HEK293 (cell line): ENCODE measurements at regions not wholly inside any gene's neighbourhood (a gene's known extent, or its start where the extent isn't known, plus 50 kb on each side); places are given as distances from the start of the nearest gene placed in this dataset.

Experiments used
- CTCF ChIA-PET: fragments of 350-600 bp; formaldehyde crosslinking; extraction: SDS; loops from one replicate; lab custom pipeline; 2021; ENCODE audit warnings: antibody characterized with exemption; lab: Yijun Ruan, JAX
- POLR2A ChIA-PET: fragments of 300-600 bp; formaldehyde crosslinking; extraction: SDS; loops from one replicate; lab custom pipeline; 2020; ENCODE audit warnings: antibody characterized with exemption, inconsistent platforms; lab: Yijun Ruan, JAX
- H3K27ac ChIP-seq: fragments of 200-500 bp; sonication (Bioruptor generic); 2 replicates; pipeline ENCODE4 v1.5.1; 2014; ENCODE audit warnings: low read depth, low read length, control low read depth, inconsistent platforms; ENCODE audit errors: extremely low read depth
- H3K36me3 ChIP-seq, 2 experiments: fragments of 200-500 bp in 1 of 2; sonication (Bioruptor generic) in 1 of 2; 1 replicate in 1 of 2; 2 replicates in 1 of 2; pipeline ENCODE4 v1.5.1; 2014 to 2017; ENCODE audit warnings: inconsistent platforms in 2 of 2, low read length in 2 of 2; ENCODE audit not compliant: control insufficient read depth in 2 of 2, insufficient read depth in 1 of 2
- H3K4me1 ChIP-seq: fragments of 200-500 bp; sonication (Bioruptor generic); 2 replicates; pipeline ENCODE4 v1.5.1; 2014; ENCODE audit warnings: mild to moderate bottlenecking, low read length, inconsistent platforms; ENCODE audit not compliant: control insufficient read depth, insufficient read depth
- H3K4me3 ChIP-seq: 2 replicates; pipeline ENCODE4 v1.5.1; 2011; ENCODE audit warnings: low read depth, mild to moderate bottlenecking, control low read depth, low read length, moderate library complexity
- H3K9me3 ChIP-seq: fragments of 200-500 bp; sonication (Bioruptor generic); 2 replicates; pipeline ENCODE4 v1.5.1; 2014; ENCODE audit warnings: low read depth, low read length, inconsistent platforms; ENCODE audit not compliant: control insufficient read depth, insufficient read depth
- FEZF1 ChIP-seq: fragments of 450-650 bp; formaldehyde crosslinking; IDR thresholded peaks from 2 replicates; pipeline ENCODE4 v1.5.1; 2016; ENCODE audit warnings: missing biosample characterization, missing genetic modification characterization
- GFI1B ChIP-seq: fragments of 450-650 bp; formaldehyde crosslinking; IDR thresholded peaks from 2 replicates; pipeline ENCODE4 v1.5.1; 2016; ENCODE audit warnings: missing biosample characterization, missing genetic modification characterization
- GLI2 ChIP-seq: fragments of 450-650 bp; formaldehyde crosslinking; IDR thresholded peaks from 2 replicates; pipeline ENCODE4; 2017; ENCODE audit warnings: missing biosample characterization, missing genetic modification characterization, low read depth, borderline replicate concordance
- IKZF3 ChIP-seq: fragments of 450-650 bp; IDR thresholded peaks from 2 replicates; pipeline ENCODE4 v1.5.0; 2018; ENCODE audit warnings: missing biosample characterization, mild to moderate bottlenecking, missing genetic modification characterization, moderate library complexity
- KLF10 ChIP-seq: fragments of 450-650 bp; IDR thresholded peaks from 2 replicates; pipeline ENCODE4 v1.5.1; 2018; ENCODE audit warnings: missing biosample characterization, mild to moderate bottlenecking, missing genetic modification characterization
- KLF7 ChIP-seq: fragments of 450-650 bp; formaldehyde crosslinking; IDR thresholded peaks from 2 replicates; pipeline ENCODE4 v1.5.1; 2016; ENCODE audit warnings: missing biosample characterization, missing genetic modification characterization, borderline replicate concordance
- MZF1 ChIP-seq: fragments of 450-650 bp; formaldehyde crosslinking; IDR thresholded peaks from 2 replicates; pipeline ENCODE4 v1.5.1; 2017; ENCODE audit warnings: missing biosample characterization, missing genetic modification characterization, borderline replicate concordance
- SCRT2 ChIP-seq: fragments of 450-650 bp; formaldehyde crosslinking; IDR thresholded peaks from 2 replicates; pipeline ENCODE4 v1.5.1; 2016; ENCODE audit warnings: missing biosample characterization, missing genetic modification characterization
- YY2 ChIP-seq: fragments of 450-650 bp; formaldehyde crosslinking; IDR thresholded peaks from 2 replicates; pipeline ENCODE4 v1.5.1; 2016; ENCODE audit warnings: missing biosample characterization, missing genetic modification characterization
- ZBTB21 ChIP-seq: fragments of 450-650 bp; formaldehyde crosslinking; IDR thresholded peaks from 2 replicates; pipeline ENCODE4 v1.5.1; 2017; ENCODE audit warnings: missing biosample characterization, missing genetic modification characterization
- ZBTB7A ChIP-seq: fragments of 450-650 bp; formaldehyde crosslinking; IDR thresholded peaks from 2 replicates; pipeline ENCODE4 v1.5.1; 2016; ENCODE audit warnings: low read depth, missing biosample characterization, missing genetic modification characterization
- ZNF138 ChIP-seq: fragments of 450-650 bp; formaldehyde crosslinking; IDR thresholded peaks from 2 replicates; pipeline ENCODE4 v1.5.1; 2016; ENCODE audit warnings: missing biosample characterization, missing genetic modification characterization, borderline replicate concordance
- ZNF140 ChIP-seq: fragments of 450-650 bp; formaldehyde crosslinking; IDR thresholded peaks from 2 replicates; pipeline ENCODE4 v1.5.1; 2016; ENCODE audit warnings: missing biosample characterization, missing genetic modification characterization
- ZNF169 ChIP-seq: fragments of 450-650 bp; formaldehyde crosslinking; IDR thresholded peaks from 2 replicates; pipeline ENCODE4 v1.5.1; 2016; ENCODE audit warnings: missing biosample characterization, missing genetic modification characterization
- ZNF174 ChIP-seq: fragments of 450-650 bp; formaldehyde crosslinking; IDR thresholded peaks from 2 replicates; pipeline ENCODE4 v1.5.0; 2017; ENCODE audit warnings: missing biosample characterization, mild to moderate bottlenecking, missing genetic modification characterization
- ZNF19 ChIP-seq: fragments of 450-650 bp; formaldehyde crosslinking; IDR thresholded peaks from 2 replicates; pipeline ENCODE4; 2016; ENCODE audit warnings: missing biosample characterization, missing genetic modification characterization, low read depth
- ZNF202 ChIP-seq: fragments of 450-650 bp; formaldehyde crosslinking; IDR thresholded peaks from 2 replicates; pipeline ENCODE4 v1.5.1; 2016; ENCODE audit warnings: missing biosample characterization, missing genetic modification characterization, borderline replicate concordance
- ZNF266 ChIP-seq: fragments of 450-650 bp; formaldehyde crosslinking; IDR thresholded peaks from 2 replicates; pipeline ENCODE4 v1.5.1; 2016; ENCODE audit warnings: missing biosample characterization, missing genetic modification characterization, low read depth
- ZNF473 ChIP-seq: fragments of 450-650 bp; formaldehyde crosslinking; IDR thresholded peaks from 2 replicates; pipeline ENCODE4 v1.5.1; 2017; ENCODE audit warnings: missing biosample characterization, missing genetic modification characterization
- ZNF48 ChIP-seq: fragments of 450-650 bp; formaldehyde crosslinking; IDR thresholded peaks from 2 replicates; pipeline ENCODE4 v1.5.1; 2016; ENCODE audit warnings: missing biosample characterization, missing genetic modification characterization
- ZNF510 ChIP-seq: fragments of 450-650 bp; formaldehyde crosslinking; IDR thresholded peaks from 2 replicates; pipeline ENCODE4 v1.5.1; 2018; ENCODE audit warnings: mild to moderate bottlenecking, missing genetic modification characterization, missing biosample characterization; ENCODE audit not compliant: insufficient replicate concordance
- ZNF514 ChIP-seq: fragments of 450-650 bp; formaldehyde crosslinking; IDR thresholded peaks from 2 replicates; pipeline ENCODE4 v1.5.1; 2016; ENCODE audit warnings: missing biosample characterization, missing genetic modification characterization
- ZNF747 ChIP-seq: fragments of 450-650 bp; formaldehyde crosslinking; IDR thresholded peaks from 2 replicates; pipeline ENCODE4 v1.5.1; 2016; ENCODE audit warnings: missing biosample characterization, missing genetic modification characterization
- ZNF843 ChIP-seq: fragments of 450-650 bp; formaldehyde crosslinking; IDR thresholded peaks from 2 replicates; pipeline ENCODE4 v1.5.1; 2016; ENCODE audit warnings: missing biosample characterization, missing genetic modification characterization
- TF ChIP-seq, protein P1 (sequence below): fragments of 450-650 bp; formaldehyde crosslinking; IDR thresholded peaks from 2 replicates; pipeline ENCODE4 v1.5.1; 2016; ENCODE audit warnings: missing biosample characterization, missing genetic modification characterization
- TF ChIP-seq, protein P2 (sequence below): fragments of 450-650 bp; formaldehyde crosslinking; IDR thresholded peaks from 2 replicates; pipeline ENCODE4 v1.5.1; 2016; ENCODE audit warnings: missing biosample characterization, missing genetic modification characterization, borderline replicate concordance
- TF ChIP-seq, protein P3 (sequence below): fragments of 450-650 bp; formaldehyde crosslinking; IDR thresholded peaks from 2 replicates; pipeline ENCODE4 v1.5.1; 2016; ENCODE audit warnings: missing biosample characterization, missing genetic modification characterization
- TF ChIP-seq, protein P4 (sequence below): fragments of 450-650 bp; formaldehyde crosslinking; IDR thresholded peaks from 2 replicates; pipeline ENCODE4 v1.5.1; 2017; ENCODE audit warnings: missing biosample characterization, missing genetic modification characterization

DNA sequence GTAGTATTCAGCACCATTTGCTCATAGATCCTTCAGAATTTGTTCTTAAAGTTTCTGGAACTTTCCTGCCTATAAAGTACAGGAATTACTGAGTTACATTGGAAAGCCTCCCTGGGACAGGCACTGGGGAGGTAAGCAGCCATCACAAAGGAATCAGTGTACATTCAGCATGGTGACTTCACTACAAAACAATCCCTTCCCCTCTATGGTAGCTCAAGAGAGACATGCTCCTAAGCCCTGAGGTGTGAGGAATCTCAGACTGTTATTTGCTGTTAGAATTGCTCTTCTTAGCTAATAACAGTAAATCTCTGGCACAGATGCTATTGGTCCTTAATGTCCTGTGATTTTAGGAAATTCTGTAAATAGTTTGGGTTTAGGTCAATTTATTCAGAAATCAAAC, 1898.0 kb upstream of the PCDH7 start:
- no peak overlapping the region for H3K27ac ChIP-seq
- H3K4me3 ChIP-seq, result no peak overlapping the region
- POLR2A ChIA-PET, result no interaction called here
- no peaks in the 10 kb centered on the region for H3K9me3 ChIP-seq
- TF ChIP-seq IKZF3 (tag by site-specific recombination) (no peak), ZBTB21 (no peak), ZNF747 (tag by site-specific recombination) (no peak), SCRT2 (tag by site-specific recombination) (no peak), ZNF169 (tag by site-specific recombination) (no peak), ZNF473 (tag by site-specific recombination) (no peak), YY2 (tag by site-specific recombination) (no peak), KLF7 (tag by site-specific recombination) (no peak), MZF1 (no peak), FEZF1 (tag by site-specific recombination) (no peak), ZNF174 (tag by site-specific recombination) (no peak), ZBTB7A (no peak), GLI2 (tag by site-specific recombination) (no peak), ZNF510 (no peak), ZNF202 (tag by site-specific recombination) (no peak)
- TF ChIP-seq, protein P1, sequence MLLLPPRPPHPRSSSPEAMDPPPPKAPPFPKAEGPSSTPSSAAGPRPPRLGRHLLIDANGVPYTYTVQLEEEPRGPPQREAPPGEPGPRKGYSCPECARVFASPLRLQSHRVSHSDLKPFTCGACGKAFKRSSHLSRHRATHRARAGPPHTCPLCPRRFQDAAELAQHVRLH (tag by site-specific recombination), result no peak
- TF ChIP-seq, protein P2, sequence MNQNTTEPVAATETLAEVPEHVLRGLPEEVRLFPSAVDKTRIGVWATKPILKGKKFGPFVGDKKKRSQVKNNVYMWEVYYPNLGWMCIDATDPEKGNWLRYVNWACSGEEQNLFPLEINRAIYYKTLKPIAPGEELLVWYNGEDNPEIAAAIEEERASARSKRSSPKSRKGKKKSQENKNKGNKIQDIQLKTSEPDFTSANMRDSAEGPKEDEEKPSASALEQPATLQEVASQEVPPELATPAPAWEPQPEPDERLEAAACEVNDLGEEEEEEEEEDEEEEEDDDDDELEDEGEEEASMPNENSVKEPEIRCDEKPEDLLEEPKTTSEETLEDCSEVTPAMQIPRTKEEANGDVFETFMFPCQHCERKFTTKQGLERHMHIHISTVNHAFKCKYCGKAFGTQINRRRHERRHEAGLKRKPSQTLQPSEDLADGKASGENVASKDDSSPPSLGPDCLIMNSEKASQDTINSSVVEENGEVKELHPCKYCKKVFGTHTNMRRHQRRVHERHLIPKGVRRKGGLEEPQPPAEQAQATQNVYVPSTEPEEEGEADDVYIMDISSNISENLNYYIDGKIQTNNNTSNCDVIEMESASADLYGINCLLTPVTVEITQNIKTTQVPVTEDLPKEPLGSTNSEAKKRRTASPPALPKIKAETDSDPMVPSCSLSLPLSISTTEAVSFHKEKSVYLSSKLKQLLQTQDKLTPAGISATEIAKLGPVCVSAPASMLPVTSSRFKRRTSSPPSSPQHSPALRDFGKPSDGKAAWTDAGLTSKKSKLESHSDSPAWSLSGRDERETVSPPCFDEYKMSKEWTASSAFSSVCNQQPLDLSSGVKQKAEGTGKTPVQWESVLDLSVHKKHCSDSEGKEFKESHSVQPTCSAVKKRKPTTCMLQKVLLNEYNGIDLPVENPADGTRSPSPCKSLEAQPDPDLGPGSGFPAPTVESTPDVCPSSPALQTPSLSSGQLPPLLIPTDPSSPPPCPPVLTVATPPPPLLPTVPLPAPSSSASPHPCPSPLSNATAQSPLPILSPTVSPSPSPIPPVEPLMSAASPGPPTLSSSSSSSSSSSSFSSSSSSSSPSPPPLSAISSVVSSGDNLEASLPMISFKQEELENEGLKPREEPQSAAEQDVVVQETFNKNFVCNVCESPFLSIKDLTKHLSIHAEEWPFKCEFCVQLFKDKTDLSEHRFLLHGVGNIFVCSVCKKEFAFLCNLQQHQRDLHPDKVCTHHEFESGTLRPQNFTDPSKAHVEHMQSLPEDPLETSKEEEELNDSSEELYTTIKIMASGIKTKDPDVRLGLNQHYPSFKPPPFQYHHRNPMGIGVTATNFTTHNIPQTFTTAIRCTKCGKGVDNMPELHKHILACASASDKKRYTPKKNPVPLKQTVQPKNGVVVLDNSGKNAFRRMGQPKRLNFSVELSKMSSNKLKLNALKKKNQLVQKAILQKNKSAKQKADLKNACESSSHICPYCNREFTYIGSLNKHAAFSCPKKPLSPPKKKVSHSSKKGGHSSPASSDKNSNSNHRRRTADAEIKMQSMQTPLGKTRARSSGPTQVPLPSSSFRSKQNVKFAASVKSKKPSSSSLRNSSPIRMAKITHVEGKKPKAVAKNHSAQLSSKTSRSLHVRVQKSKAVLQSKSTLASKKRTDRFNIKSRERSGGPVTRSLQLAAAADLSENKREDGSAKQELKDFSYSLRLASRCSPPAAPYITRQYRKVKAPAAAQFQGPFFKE (tag by site-specific recombination), result no peak
- TF ChIP-seq, protein P3, sequence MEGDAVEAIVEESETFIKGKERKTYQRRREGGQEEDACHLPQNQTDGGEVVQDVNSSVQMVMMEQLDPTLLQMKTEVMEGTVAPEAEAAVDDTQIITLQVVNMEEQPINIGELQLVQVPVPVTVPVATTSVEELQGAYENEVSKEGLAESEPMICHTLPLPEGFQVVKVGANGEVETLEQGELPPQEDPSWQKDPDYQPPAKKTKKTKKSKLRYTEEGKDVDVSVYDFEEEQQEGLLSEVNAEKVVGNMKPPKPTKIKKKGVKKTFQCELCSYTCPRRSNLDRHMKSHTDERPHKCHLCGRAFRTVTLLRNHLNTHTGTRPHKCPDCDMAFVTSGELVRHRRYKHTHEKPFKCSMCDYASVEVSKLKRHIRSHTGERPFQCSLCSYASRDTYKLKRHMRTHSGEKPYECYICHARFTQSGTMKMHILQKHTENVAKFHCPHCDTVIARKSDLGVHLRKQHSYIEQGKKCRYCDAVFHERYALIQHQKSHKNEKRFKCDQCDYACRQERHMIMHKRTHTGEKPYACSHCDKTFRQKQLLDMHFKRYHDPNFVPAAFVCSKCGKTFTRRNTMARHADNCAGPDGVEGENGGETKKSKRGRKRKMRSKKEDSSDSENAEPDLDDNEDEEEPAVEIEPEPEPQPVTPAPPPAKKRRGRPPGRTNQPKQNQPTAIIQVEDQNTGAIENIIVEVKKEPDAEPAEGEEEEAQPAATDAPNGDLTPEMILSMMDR (tag by site-specific recombination), result no peak
- H3K4me1 ChIP-seq, result no peaks in the 10 kb centered on the region
- CTCF ChIA-PET, result no interaction called here
- no peaks in the 10 kb centered on the region for H3K36me3 ChIP-seq

DNA sequence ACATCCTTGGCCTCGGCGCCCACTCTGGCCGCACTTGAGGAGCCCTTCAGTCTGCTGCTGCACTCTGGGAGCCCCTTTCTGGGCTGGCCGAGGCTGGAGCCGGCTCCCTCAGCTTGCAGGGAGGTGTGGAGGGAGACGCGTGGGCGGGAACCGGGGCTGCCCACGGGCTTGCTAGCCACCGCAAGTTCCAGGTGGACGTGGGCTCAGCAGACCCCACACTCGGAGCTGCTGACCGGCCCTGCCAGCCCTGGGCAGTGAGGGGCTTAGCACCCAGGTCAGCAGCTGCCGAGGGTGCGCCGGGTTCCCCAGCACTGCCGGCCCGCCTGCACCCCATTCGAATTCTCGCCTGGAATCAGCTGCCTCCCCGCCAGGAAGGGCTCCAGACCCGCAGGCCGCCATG, 1892.3 kb upstream of the PCDH7 start:
- Histone ChIP-seq H3K4me1 (no peaks in the 10 kb centered on the region), H3K27ac (no peak overlapping the region), H3K36me3 (no peaks in the 10 kb centered on the region), H3K4me3 (no peak overlapping the region), H3K9me3 (no peaks in the 10 kb centered on the region)
- ChIA-PET CTCF (no interaction called here), POLR2A (no interaction called here)
- TF ChIP-seq, protein P4, sequence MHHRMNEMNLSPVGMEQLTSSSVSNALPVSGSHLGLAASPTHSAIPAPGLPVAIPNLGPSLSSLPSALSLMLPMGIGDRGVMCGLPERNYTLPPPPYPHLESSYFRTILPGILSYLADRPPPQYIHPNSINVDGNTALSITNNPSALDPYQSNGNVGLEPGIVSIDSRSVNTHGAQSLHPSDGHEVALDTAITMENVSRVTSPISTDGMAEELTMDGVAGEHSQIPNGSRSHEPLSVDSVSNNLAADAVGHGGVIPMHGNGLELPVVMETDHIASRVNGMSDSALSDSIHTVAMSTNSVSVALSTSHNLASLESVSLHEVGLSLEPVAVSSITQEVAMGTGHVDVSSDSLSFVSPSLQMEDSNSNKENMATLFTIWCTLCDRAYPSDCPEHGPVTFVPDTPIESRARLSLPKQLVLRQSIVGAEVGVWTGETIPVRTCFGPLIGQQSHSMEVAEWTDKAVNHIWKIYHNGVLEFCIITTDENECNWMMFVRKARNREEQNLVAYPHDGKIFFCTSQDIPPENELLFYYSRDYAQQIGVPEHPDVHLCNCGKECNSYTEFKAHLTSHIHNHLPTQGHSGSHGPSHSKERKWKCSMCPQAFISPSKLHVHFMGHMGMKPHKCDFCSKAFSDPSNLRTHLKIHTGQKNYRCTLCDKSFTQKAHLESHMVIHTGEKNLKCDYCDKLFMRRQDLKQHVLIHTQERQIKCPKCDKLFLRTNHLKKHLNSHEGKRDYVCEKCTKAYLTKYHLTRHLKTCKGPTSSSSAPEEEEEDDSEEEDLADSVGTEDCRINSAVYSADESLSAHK, result no peak
- TF ChIP-seq GFI1B (no peak), ZNF140 (tag by site-specific recombination) (no peak), ZNF843 (tag by site-specific recombination) (no peak), ZNF514 (tag by site-specific recombination) (no peak), ZNF266 (tag by site-specific recombination) (no peak), ZNF19 (tag by site-specific recombination) (no peak), KLF10 (tag by site-specific recombination) (no peak), ZNF48 (tag by site-specific recombination) (no peak), GLI2 (tag by site-specific recombination) (no peak), FEZF1 (tag by site-specific recombination) (no peak), ZNF138 (tag by site-specific recombination) (no peak)
